ENCODE measurements at regions not wholly inside any gene's neighbourhood (a gene's known extent, or its start where the extent isn't known, plus 50 kb on each side); places are given as distances from the start of the nearest gene placed in this dataset.

DNA sequence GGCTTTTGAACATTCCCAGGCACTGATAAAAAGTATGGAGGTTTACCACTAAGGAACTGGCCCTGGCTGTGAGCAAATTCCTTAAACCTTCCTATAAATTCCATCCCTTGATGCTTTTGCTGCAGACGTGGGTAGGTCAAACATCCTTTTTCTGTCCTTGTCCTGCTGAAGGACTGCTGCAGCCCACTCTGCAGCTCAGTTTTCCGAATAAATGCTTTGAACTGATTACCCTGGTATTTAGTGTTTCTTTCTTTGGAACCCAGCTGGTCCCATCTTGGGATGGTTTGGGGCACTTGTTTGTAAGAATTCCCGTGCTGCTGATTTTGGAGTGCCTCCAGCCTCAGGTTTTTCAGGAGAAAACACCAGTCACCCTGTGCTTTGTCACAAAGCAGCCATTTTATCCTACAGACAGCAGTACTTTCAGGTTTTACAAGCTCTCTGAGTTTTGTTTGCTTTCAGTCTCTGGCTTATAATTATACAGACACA is 815.9 kb downstream of the VGLL3 start:
- TF ChIP-seq, protein P1, sequence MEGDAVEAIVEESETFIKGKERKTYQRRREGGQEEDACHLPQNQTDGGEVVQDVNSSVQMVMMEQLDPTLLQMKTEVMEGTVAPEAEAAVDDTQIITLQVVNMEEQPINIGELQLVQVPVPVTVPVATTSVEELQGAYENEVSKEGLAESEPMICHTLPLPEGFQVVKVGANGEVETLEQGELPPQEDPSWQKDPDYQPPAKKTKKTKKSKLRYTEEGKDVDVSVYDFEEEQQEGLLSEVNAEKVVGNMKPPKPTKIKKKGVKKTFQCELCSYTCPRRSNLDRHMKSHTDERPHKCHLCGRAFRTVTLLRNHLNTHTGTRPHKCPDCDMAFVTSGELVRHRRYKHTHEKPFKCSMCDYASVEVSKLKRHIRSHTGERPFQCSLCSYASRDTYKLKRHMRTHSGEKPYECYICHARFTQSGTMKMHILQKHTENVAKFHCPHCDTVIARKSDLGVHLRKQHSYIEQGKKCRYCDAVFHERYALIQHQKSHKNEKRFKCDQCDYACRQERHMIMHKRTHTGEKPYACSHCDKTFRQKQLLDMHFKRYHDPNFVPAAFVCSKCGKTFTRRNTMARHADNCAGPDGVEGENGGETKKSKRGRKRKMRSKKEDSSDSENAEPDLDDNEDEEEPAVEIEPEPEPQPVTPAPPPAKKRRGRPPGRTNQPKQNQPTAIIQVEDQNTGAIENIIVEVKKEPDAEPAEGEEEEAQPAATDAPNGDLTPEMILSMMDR (IDR thresholded peaks at IDR 0.05): no peak
- TF ChIP-seq POLR2A (IDR thresholded peaks at IDR 0.05): no peak

Measured in heart left ventricle (tissue), 13 donors.